B cell (primary cell): ENCODE measurements at regions not wholly inside any gene's neighbourhood (a gene's known extent, or its start where the extent isn't known, plus 50 kb on each side); places are given as distances from the start of the nearest gene placed in this dataset.

ENCODE experiments used
- ATAC-seq: fragments of 200-7000 bp; cut with Tn5 transposase; one replicate; pipeline ENCODE4 v1.10.0; 2021; ENCODE audit warnings: low read depth, mild to moderate bottlenecking, moderate number of reproducible peaks, moderate library complexity
- CTCF ChIA-PET: fragments of 350-600 bp; sonication (Branson Sonifier 250); formaldehyde crosslinking; loops from one replicate; lab custom pipeline; 2021; ENCODE audit warnings: antibody characterized with exemption, inconsistent platforms; lab: Charles Lee
- POLR2A ChIA-PET: fragments of 350-600 bp; sonication (Branson Sonifier 250); formaldehyde crosslinking; loops from one replicate; lab custom pipeline; 2021; ENCODE audit warnings: antibody characterized with exemption; lab: Charles Lee
- DNase-seq: peaks from one replicate; pipeline ENCODE4 v3.0.0; 2013
- H2AFZ ChIP-seq: 2 replicates; pipeline ENCODE4 v1.6.1; 2012; ENCODE audit warnings: mild to moderate bottlenecking, low read depth, low read length; ENCODE audit not compliant: insufficient read depth, poor library complexity, severe bottlenecking
- H3K27ac ChIP-seq, 2 donors: 1 replicate in 1 of 2; 2 replicates in 1 of 2; pipeline ENCODE4 v1.5.1; 2012 to 2013; ENCODE audit warnings: low read length in 2 of 2, mild to moderate bottlenecking in 2 of 2, moderate library complexity in 1 of 2
- H3K27me3 ChIP-seq, 4 experiments: fragments of 200-600 bp in 1 of 4; sonication (generic) in 1 of 4; replicated peaks in 1 of 4; 1 replicate in 2 of 4; 2 replicates in 2 of 4; pipeline versions ENCODE4 v1.6.1 to v1.7.0; 2013 to 2016; ENCODE audit warnings: low read length in 3 of 4, mild to moderate bottlenecking in 2 of 4, mixed read lengths in 1 of 4, moderate library complexity in 1 of 4; ENCODE audit not compliant: insufficient read depth in 4 of 4, control insufficient read depth in 3 of 4; ENCODE audit errors: control extremely low read depth in 1 of 4
- H3K36me3 ChIP-seq, 2 experiments: replicated peaks in 1 of 2; 1 replicate in 1 of 2; 2 replicates in 1 of 2; pipeline versions ENCODE4 v1.6.1 to v1.7.1; 2013; ENCODE audit warnings: low read length in 1 of 2; ENCODE audit not compliant: insufficient read depth in 2 of 2, control insufficient read depth in 1 of 2; ENCODE audit errors: control extremely low read depth in 1 of 2, extremely low read depth in 1 of 2
- H3K4me1 ChIP-seq, 2 donors: fragments of 200-600 bp in 1 of 2; sonication (generic) in 1 of 2; 1 replicate in 1 of 2; 2 replicates in 1 of 2; pipeline versions ENCODE4 v1.5.1 to v1.6.1; 2013 to 2017; ENCODE audit warnings: low read length in 2 of 2; ENCODE audit not compliant: control insufficient read depth in 2 of 2, insufficient read depth in 2 of 2
- H3K4me2 ChIP-seq: replicated peaks from 2 replicates; pipeline ENCODE3; 2012; ENCODE audit warnings: mild to moderate bottlenecking, low read depth, low read length; ENCODE audit not compliant: poor library complexity, severe bottlenecking
- H3K4me3 ChIP-seq, 5 experiments: fragments of 200-600 bp in 1 of 5; sonication (generic) in 1 of 5; 1 replicate in 3 of 5; 2 replicates in 2 of 5; pipeline versions ENCODE4 v1.5.1 to v1.7.0; 2011 to 2016; ENCODE audit warnings: low read length in 4 of 5, mild to moderate bottlenecking in 4 of 5, low read depth in 2 of 5, control low read depth in 1 of 5, moderate library complexity in 1 of 5; ENCODE audit not compliant: insufficient read depth in 1 of 5; ENCODE audit errors: control extremely low read depth in 1 of 5, extremely low read depth in 1 of 5
- H3K79me2 ChIP-seq: fragments of 200-600 bp; sonication (generic); one replicate; pipeline ENCODE4 v1.6.0; 2016; ENCODE audit warnings: low read length; ENCODE audit not compliant: control insufficient read depth, insufficient read depth
- H3K9ac ChIP-seq: fragments of 200-600 bp; sonication (generic); 2 replicates; pipeline ENCODE4 v1.6.1; 2017; ENCODE audit warnings: mild to moderate bottlenecking, low read length, moderate library complexity
- H3K9me3 ChIP-seq, 3 donors: one replicate each; pipeline versions ENCODE4 v1.6.1 to v1.7.1; 2013; ENCODE audit warnings: low read length in 2 of 3; ENCODE audit not compliant: control insufficient read depth in 2 of 3, insufficient read depth in 1 of 3; ENCODE audit errors: control extremely low read depth in 1 of 3
- H4K20me1 ChIP-seq: 2 replicates; pipeline ENCODE4 v1.6.0; 2012; ENCODE audit warnings: mild to moderate bottlenecking, low read length; ENCODE audit not compliant: insufficient read depth, control insufficient read depth, poor library complexity, severe bottlenecking
- H3K27ac Mint-ChIP-seq: one replicate; pipeline ENCODE4 v1.8.0; 2021; ENCODE audit warnings: mixed read lengths
- H3K27me3 Mint-ChIP-seq: one replicate; pipeline ENCODE4 v1.8.0; 2021; ENCODE audit warnings: mixed read lengths
- H3K4me1 Mint-ChIP-seq: one replicate; pipeline ENCODE4 v1.8.0; 2021; ENCODE audit warnings: mixed read lengths
- H3K4me3 Mint-ChIP-seq: one replicate; pipeline ENCODE4 v1.8.0; 2021; ENCODE audit warnings: mixed read lengths
- H3K9me3 Mint-ChIP-seq: one replicate; pipeline ENCODE4 v1.8.0; 2022; ENCODE audit warnings: mixed read lengths; ENCODE audit not compliant: insufficient read depth
- CTCF ChIP-seq: fragments of 200-600 bp; IDR thresholded peaks from one replicate; pipeline ENCODE4 v1.8.0; 2022; ENCODE audit warnings: antibody characterized with exemption, mild to moderate bottlenecking
- EZH2 ChIP-seq: IDR thresholded peaks from 2 replicates; pipeline ENCODE4 v1.6.1; 2012; ENCODE audit warnings: borderline replicate concordance, low read depth, mild to moderate bottlenecking, moderate library complexity, low read length; ENCODE audit not compliant: insufficient read depth, poor library complexity, severe bottlenecking
- WGBS: methylation state at CpG from one replicate; pipeline ENCODE4 v1.1.5; 2013; ENCODE audit warnings: missing lambda C conversion rate; ENCODE audit not compliant: insufficient coverage; 5-methylcytosine and 5-hydroxymethylcytosine counted together
- intact Hi-C: fragments of 100-400 bp; cut with micrococcal nuclease; formaldehyde crosslinking; loops from one replicate; pipeline ENCODE4 v1.10.0; 2022

GRCh38 chr4:188534917-188535316, 395.7 kb downstream of the TRIML1 start:
- Mint-ChIP-seq H3K27ac (no peak overlapping the region), H3K27me3 (no peaks in the 10 kb centered on the region), H3K4me1 (no peaks in the 10 kb centered on the region), H3K9me3 (peaks cover 9% of the 10 kb centered on the region), H3K4me3 (no peak overlapping the region)
- H3K36me3 ChIP-seq = no peaks in the 10 kb centered on the region
- H3K9ac ChIP-seq = no peak overlapping the region
- H3K4me1 ChIP-seq = no peaks in the 10 kb centered on the region
- no peak for DNase-seq
- no peak overlapping the region for H3K4me3 ChIP-seq
- H3K79me2 ChIP-seq = no peaks in the 10 kb centered on the region
- no peak overlapping the region for H2AFZ ChIP-seq
- TF ChIP-seq EZH2 (no peak), CTCF (no peak)
- no peaks in the 10 kb centered on the region for H3K27me3 ChIP-seq
- intact Hi-C loops = no loop called here
- H4K20me1 ChIP-seq = no peaks in the 10 kb centered on the region
- no CpG with 5 or more reads among the region's 6 CpGs for WGBS
- peaks cover 0 to 6% (median 0%) of the 10 kb centered on the region in 3 donors for H3K9me3 ChIP-seq
- ATAC-seq = no peak
- no peak overlapping the region for H3K27ac ChIP-seq
- ChIA-PET POLR2A (no interaction called here), CTCF (no interaction called here)
- no peak overlapping the region for H3K4me2 ChIP-seq

DNA sequence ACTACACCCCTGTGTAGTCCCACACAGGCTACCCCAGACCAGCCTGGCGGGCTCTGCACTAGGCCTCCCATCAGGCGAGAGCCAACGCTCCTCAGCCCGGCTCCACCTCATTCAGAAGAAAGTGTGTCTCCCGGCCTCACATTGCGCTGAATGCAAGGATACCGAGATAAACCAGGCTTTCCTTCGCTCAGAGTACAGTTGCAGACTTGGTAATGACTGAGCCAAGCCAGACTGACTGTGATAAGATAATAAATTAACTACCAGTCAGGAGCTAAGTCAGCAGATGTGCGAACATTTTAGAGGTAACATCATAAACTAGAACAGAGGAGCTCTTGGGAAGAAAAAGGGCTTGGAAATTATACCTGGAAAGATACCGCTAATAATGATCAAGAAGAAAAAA, 397.6 kb downstream of the TRIML1 start:
- Histone ChIP-seq H4K20me1 (no peaks in the 10 kb centered on the region), H3K4me3 (no peak overlapping the region), H3K36me3 (no peaks in the 10 kb centered on the region), H3K79me2 (no peaks in the 10 kb centered on the region), H3K4me2 (no peak overlapping the region), H3K4me1 (no peaks in the 10 kb centered on the region), H3K9me3 (peaks cover 0 to 6% (median 2%) of the 10 kb centered on the region in 3 donors), H3K27me3 (no peaks in the 10 kb centered on the region), H2AFZ (no peak overlapping the region), H3K27ac (no peak overlapping the region), H3K9ac (no peak overlapping the region)
- intact Hi-C loops = no loop called here
- Mint-ChIP-seq H3K9me3 (peaks cover 7% of the 10 kb centered on the region), H3K27me3 (no peaks in the 10 kb centered on the region), H3K27ac (no peak overlapping the region), H3K4me1 (no peaks in the 10 kb centered on the region), H3K4me3 (no peak overlapping the region)
- ChIA-PET CTCF (no interaction called here), POLR2A (no interaction called here)
- TF ChIP-seq CTCF (no peak), EZH2 (no peak)
- ATAC-seq = no peak
- DNase-seq = no peak
- WGBS = 96% methylated on average over 8 of the region's 10 CpGs
